ENCODE measurements at regions not wholly inside any gene's neighbourhood (a gene's known extent, or its start where the extent isn't known, plus 50 kb on each side); places are given as distances from the start of the nearest gene placed in this dataset.

- no peak for TF ChIP-seq CTCF (IDR thresholded peaks at IDR 0.05)
- H3K36me3 ChIP-seq, result no peaks in the 10 kb centered on the region
- H3K27me3 ChIP-seq, result no peaks in the 10 kb centered on the region
- H3K27ac ChIP-seq, result no peak overlapping the region
- H3K4me1 ChIP-seq, result no peaks in the 10 kb centered on the region
- no peak for DNase-seq
- intact Hi-C loops (cut with DNase I; ENCODE audit: low total_unique reads), result no loop called here
- no peak overlapping the region for H3K4me3 ChIP-seq
- H3K9me3 ChIP-seq, result no peaks in the 10 kb centered on the region
These were observed 474.1 kb downstream of the FLRT2 start for GRCh38 chr14:86003998-86004397.

- Histone ChIP-seq H3K9me3 (no peaks in the 10 kb centered on the region), H3K4me1 (no peaks in the 10 kb centered on the region), H3K27me3 (no peaks in the 10 kb centered on the region), H3K4me3 (no peak overlapping the region), H3K36me3 (no peaks in the 10 kb centered on the region), H3K27ac (no peak overlapping the region)
- intact Hi-C loops (cut with DNase I; ENCODE audit: low total_unique reads), result no loop called here
- no peak for DNase-seq
- TF ChIP-seq CTCF (IDR thresholded peaks at IDR 0.05), result no peak
These were observed 466.6 kb downstream of the FLRT2 start for GRCh38 chr14:85996551-85996950.

- intact Hi-C loops (cut with DNase I; ENCODE audit: low total_unique reads), result no loop called here
- Histone ChIP-seq H3K9me3 (no peaks in the 10 kb centered on the region), H3K36me3 (no peaks in the 10 kb centered on the region), H3K4me3 (no peak overlapping the region), H3K27me3 (no peaks in the 10 kb centered on the region), H3K27ac (no peak overlapping the region), H3K4me1 (no peaks in the 10 kb centered on the region)
- no peak for TF ChIP-seq CTCF (IDR thresholded peaks at IDR 0.05)
- no peak for DNase-seq
These were observed 461.2 kb downstream of the FLRT2 start for GRCh38 chr14:85991156-85991555.

- no peaks in the 10 kb centered on the region for H3K36me3 ChIP-seq
- H3K9me3 ChIP-seq, result no peaks in the 10 kb centered on the region
- no peak for TF ChIP-seq CTCF (IDR thresholded peaks at IDR 0.05)
- no peaks in the 10 kb centered on the region for H3K4me1 ChIP-seq
- DNase-seq, result no peak
- no peak overlapping the region for H3K27ac ChIP-seq
- no peak overlapping the region for H3K4me3 ChIP-seq
- H3K27me3 ChIP-seq, result no peaks in the 10 kb centered on the region
- intact Hi-C loops (cut with DNase I; ENCODE audit: low total_unique reads), result no loop called here
These were observed 458.0 kb downstream of the FLRT2 start for GRCh38 chr14:85987907-85988306.

GRCh38 chr14:85987292-85987691, 457.3 kb downstream of the FLRT2 start:
- Histone ChIP-seq H3K27me3 (no peaks in the 10 kb centered on the region), H3K27ac (no peak overlapping the region), H3K4me1 (no peaks in the 10 kb centered on the region), H3K9me3 (no peaks in the 10 kb centered on the region), H3K4me3 (no peak overlapping the region), H3K36me3 (no peaks in the 10 kb centered on the region)
- intact Hi-C loops (cut with DNase I; ENCODE audit: low total_unique reads), result no loop called here
- DNase-seq, result no peak
- TF ChIP-seq CTCF (IDR thresholded peaks at IDR 0.05), result no peak

GRCh38 chr14:85978582-85979250, 448.8 kb downstream of the FLRT2 start:
- H3K27me3 ChIP-seq, result no peaks in the 10 kb centered on the region
- no peak for TF ChIP-seq CTCF (IDR thresholded peaks at IDR 0.05)
- no peak for DNase-seq
- intact Hi-C loops (cut with DNase I; ENCODE audit: low total_unique reads), result no loop called here
- no peaks in the 10 kb centered on the region for H3K9me3 ChIP-seq
- H3K36me3 ChIP-seq, result no peaks in the 10 kb centered on the region
- H3K4me3 ChIP-seq, result no peak overlapping the region
- H3K27ac ChIP-seq, result no peak overlapping the region
- H3K4me1 ChIP-seq, result no peaks in the 10 kb centered on the region
